GM18508 (cell line): ENCODE measurements at regions not wholly inside any gene's neighbourhood (a gene's known extent, or its start where the extent isn't known, plus 50 kb on each side); places are given as distances from the start of the nearest gene placed in this dataset.

Experiments
- ATAC-seq: cut with Tn5 transposase; IDR thresholded peaks from one replicate; pipeline ENCODE4 v1.9.1; 2021; ENCODE audit warnings: moderate number of reproducible peaks; ENCODE audit not compliant: insufficient read depth, unreplicated experiment

DNA sequence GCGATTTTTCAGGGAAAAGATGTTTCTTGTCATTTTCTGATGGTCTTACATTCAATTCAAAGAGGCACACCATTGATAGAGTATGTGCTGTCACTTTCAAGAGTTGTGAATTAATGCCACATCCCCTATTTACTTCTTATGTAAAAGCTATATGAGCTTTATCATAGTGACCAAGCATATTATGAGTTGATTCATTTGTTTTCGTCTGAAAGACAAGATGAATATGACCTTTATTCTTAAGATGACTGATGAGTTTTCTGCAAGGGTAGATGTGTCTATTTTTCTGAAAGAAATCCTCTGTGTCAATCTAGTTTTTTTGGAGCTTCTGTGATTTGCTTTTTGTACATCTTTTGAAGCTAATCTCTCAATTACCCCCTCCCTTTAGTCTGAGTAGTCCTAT is 676.3 kb upstream of the ARGLU1 start:
- no peak for ATAC-seq

DNA sequence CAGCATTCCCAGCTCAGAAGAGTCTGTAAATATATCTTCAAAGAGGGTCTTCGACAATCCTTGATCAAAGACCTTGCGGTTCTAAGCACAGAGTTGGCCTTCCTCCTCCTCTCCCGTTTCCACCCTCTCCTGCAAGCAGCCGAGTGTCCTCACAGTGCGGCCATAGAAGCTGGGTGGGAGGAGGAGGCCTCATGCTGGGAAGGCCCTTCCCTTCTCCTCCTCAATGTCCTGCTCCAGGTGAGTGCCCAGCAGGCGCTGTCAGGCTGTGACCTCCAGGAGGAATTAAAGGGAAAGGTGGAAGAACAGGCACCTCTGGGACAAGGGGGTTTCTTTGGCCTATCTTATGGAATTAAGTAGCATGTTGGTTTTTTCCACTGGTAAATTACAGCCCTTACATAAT is 674.2 kb upstream of the ARGLU1 start:
- no peak for ATAC-seq

DNA sequence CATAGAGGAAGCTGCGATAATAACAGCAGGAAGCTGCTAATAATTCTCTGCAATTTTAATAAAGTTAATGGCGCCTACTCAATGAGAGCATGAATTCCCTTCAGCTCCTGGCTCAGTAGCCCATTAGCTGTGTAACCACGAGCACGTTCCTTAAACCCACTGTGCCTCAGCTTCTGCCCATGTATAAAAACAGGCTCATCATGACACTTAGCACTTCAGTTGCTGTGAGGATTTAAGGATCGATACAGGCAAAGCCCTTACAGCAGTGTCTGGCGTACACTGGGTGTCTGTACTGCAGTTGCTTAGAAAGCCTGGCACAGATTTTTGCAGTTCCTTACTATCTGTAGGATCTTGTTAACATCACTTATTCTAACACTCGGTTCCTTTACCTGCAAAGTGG is 673.4 kb upstream of the ARGLU1 start:
- no peak for ATAC-seq

DNA sequence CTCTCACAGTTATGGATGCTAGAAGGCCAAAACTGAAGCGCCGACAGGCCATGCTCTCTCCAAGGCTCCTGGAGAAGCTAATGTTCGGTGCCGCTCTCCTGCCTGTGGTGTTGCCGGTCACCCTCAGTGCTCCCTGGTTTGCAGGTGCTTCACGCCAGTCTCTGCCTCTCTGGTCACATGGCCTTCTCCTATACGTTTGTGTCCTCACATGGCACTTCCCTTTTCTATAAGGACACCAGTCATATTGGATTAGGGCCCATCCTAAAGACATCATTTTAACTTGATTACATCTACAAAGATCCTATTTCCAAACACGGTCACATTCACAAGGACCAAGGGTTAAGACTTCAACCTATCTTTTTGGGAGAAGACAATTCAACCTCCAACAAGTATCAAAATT is 671.3 kb upstream of the ARGLU1 start:
- ATAC-seq, result no peak

DNA sequence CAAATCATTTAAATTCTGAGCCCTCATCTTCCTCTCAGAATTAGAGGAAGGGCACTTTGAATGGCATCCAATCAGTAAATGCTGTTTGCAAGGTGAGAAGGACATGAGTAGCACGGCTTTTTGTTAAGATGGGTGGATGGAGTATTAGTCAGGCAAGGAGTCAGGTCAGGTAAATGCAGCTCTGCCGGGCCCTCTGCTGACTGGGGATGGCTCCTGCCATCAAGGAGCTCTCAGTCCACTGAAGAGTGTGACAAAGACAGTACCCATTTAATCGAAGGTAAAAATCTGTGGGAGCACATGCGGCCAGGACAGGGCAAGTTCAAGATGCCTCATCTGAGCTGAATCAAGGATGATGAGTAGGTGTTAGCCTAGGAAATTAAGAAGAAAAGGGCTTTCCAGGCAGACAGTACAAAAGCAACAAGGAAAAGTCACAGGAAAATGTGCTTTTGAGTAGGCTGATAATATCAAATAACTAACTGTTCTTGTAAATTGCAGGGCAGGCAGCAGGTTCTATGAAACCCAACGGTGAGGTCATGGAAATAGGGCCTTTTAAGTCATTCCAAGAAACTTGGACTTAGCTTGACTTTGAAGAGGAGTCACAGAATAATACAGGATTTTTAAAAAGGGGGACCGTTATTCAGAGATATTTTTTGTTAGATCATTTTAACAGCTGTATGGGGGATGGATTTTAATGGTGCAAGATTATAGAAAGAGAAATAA is 670.5 kb upstream of the ARGLU1 start:
- ATAC-seq, result no peak

DNA sequence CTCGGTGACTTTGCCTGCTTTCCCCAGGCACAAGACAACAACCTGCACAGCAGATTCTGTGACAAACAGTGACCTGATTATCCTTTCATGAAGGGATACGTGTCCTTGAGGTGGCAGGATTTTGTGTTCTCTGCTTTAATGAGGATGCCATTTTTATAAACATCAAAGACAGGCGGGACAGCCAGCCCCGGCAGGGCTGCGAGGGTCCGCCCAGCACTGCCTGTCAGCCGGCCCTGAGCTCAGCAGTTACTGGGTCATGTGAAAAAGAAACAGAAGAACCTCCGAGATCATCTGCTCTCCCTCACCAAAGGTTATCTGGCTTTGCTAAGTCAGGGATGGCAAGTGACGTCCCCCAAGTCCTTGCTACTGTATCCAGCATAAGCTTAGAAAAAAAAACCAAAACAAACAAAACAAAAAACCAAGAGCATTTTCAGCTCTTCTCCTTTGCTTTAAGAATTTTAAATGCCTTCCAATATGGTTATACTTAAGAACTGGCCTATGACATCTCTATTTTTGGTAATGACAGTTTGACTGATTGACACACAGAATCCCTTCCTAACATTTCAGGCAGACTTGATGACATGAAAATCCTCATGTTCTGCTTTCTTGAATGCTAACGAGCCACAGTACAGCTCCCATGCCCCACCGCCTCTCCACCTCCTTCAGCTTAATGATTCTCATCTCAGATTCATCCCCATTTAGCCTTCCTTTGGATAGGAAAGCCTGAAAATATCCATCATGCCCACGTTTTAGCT is 666.6 kb upstream of the ARGLU1 start:
- no peak for ATAC-seq

DNA sequence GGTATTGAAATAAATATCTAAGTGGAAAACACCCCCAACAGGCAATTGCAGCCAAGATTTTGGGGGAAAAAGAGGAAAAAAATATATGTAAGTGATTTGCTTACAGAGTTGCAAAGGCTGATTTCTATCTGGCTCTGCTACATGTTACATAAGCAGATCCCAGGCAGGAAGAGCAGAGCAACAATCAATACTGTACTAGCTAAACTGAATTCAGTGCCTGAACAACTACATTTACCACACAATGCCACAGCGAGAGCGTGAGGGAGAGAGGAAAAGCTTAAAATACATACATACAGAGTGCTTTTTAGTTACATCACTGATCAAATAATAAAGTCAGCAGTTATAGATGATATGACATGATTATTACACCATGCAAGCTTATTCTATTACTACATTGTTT is 665.6 kb upstream of the ARGLU1 start:
- ATAC-seq, result no peak

DNA sequence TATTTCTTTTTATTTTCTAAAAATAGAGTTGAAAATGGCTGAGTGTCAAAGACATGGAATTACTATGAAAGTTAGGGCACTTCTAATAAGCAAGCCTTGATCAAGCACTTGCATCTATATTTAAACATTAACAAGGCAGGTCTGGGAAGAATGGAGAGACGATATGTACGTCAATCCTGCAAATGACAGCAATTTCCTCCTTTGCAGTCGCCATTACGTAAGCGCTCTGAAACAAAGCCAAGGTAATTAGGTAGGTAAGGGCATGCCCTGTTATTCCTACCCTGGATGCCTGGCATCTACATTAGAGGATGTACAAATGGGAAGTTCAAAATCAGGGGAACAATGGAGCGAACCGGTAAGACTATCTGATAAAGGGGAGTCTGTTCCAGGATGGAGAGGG is 664.0 kb upstream of the ARGLU1 start:
- no peak for ATAC-seq

DNA sequence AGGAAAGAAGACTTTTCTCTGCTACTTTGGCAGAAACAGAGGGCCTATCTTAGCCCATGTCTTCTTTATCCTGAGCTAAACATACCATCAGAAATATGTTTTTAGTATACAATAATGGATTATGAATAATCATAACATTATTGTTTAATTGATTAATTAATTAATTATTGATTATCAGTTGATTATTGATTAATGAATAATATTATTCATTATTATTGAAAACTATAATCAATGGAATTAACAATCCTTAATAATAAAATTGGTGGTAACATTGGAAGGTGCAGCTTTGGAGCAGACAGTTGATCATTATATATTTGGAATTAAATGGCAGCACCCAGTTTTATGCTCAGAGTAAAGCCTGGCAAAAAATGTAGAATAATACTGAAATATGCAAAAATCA is 655.9 kb upstream of the ARGLU1 start:
- ATAC-seq, result no peak

DNA sequence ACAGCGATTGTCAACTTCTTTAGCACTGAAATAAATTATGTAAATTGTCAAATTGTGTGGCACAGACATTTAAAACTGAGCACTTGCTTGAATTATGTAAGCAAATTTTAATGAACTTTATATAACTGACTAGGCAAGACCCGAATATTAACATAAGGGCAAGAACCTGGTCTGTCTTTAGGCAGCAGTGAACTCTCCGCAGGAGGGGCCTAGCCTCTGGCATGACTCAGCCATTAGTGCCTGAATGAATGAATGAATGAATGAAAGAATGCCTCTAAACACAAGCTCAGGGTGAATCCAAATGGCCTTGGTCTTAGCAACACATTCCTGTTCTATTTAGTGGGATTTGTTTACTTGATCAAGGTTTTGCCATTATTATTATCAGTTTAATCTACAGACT is 654.7 kb upstream of the ARGLU1 start:
- ATAC-seq, result no peak

DNA sequence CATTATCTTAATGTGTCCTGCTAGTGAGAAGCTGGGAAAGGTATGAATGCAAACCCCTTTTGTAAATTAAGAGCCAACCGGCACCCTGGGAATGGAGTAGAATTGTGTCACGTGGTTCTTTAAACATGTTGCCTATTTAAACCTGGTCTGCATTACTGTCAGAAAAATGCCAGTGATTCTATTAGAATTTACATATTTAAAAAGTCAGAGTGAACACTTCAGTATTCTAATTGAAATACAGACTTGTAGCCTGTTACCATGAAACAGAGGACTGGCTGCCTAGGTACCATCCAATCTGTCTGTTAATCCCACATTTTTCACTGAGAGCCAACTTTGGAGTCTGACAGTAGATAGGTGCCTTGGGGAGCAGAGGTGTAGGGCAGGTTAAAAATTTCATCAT is 652.3 kb upstream of the ARGLU1 start:
- ATAC-seq, result no peak

DNA sequence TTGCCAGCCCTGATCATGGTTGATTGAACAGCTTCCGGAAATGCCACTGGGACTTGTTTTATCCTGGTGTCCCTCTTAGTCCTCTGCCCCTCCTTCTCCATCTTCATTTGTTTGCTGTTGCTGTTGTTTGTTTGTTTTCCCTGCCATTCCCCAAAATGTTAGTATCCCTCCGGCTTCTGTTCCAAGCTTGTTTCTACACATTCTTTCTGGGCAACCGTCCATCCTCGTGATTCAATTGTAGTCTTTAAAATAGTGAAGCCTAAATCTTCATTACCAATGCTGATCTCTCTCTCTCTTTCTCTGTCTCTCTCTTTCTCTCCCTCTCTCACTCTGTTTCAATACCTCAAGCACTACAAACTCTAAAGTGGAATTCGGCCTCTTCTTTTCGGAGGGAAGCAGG is 649.3 kb upstream of the ARGLU1 start:
- no peak for ATAC-seq

DNA sequence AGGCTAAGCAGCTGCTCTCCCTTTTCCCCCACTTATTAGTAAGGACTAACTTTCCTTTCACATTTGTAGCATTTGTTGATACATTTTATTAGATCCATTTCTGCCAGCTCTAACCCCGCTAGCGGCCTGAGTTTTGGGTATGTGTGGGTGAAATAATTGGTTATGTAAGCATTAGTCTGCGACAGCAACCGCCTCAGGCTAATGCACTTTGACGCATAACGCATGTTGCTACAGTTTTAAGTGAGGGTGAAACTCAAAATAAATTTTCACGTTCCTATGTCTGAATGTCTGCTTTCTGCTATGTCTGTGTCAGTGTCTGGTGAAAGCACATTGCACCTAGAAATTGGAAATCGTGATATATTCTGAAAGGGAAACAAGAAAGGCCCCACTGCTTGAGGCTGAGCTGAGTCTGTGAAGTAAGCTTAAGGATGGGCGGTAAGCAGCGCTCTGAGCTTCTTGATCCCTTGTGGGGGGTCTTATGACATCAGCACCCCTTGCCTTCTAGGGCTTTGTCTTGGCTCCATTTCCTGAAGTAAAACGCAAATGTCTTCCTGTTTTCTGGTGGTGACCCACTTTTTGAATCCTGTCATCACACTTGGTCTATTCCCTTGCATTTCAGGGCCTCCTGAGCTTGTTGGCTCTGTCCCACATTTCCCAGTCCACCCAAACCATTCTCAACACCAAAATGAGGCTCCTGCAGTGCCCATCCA is 648.3 kb upstream of the ARGLU1 start:
- ATAC-seq, result no peak

DNA sequence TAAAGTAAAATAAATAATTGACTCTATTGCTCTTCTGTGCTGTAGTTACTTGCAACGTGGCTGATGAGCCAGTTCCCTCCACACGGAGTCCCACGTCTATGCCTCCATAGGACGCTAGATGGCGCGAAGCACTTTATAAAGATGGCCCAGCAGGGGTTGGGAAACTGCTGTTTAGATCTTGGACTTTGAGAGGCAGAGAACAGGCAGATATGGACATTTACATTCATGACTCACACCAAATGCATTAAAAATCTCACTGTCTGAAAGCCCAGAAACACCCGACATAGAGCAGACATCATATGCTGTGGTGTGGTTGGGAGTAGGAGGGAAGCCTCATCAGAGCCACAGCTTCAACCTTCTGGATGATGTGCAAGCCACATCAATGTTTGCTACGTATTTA is 643.1 kb upstream of the ARGLU1 start:
- ATAC-seq, result peak; percentile 90

DNA sequence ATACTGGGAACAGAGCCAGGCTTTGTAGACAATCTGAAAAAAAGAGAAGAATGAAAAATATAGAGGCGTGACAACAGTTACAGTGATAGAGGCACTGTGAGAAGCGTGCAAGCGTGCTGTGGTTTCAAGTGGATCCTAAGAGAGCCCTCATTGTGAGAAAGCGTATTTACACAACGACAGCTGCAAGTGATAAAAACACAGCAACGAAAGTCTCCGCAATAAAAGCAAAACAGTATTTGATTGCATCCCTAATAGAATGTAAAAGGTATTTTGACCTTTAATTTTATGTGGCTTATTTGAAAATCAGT is 642.7 kb upstream of the ARGLU1 start:
- no peak for ATAC-seq

DNA sequence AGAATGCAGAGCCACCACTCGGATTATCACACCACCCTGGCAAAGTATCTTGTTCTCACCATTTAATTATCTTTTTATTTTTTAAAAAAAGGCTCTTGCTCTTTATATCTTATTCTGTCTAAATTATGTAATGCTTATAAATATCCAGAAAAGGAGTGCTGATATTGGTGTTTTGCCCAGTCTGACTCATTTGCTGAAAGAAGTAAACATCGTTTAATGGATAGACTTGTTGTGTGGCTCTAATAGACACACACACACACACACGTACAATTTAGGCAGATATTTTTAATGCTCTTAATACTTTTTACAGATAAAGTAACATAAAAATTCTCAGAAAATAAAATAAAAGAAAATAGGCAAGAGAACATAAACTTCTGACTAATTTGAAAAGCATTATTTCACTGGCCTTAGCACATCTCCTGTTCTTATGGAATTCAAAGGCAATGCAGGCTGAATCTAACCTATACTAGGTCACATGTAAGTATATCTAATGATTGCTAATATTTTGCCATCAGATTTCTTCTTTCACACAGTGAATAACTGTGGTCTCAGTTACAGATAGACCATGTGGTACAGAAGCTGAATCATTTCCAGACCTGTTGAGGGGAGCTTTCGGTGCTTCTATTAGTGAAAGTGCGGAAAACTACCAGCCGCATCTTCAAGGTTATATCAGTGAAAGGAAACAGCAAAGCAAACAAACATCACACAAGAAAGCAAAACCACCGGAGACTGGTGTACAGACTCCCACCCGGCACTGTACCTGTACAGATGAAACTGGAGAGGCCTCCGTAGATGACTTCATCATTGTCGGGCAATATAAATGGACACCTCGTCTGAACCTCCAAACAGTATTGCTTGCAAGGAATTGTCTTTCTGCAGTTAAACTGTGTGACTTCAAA is 642.1 kb upstream of the ARGLU1 start:
- ATAC-seq, result no peak

DNA sequence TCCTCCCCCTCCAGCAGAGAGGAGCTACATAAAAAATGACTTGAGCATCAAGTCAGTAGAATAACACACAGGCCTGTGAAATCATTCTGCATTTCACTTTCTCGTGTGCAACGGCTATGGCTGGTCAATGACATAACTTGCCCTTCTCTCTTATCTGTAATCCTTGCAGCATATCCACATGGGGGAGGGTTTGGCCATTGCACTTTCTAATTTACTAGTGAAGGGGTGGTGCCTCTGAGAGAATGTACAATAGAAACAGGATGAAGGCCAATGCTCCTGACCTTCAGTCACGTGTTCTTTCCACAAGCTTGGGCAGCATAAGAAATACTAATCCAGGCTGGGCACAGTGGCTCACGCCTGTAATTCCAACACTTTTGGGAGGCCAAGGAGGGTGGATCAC is 641.0 kb upstream of the ARGLU1 start:
- no peak for ATAC-seq

DNA sequence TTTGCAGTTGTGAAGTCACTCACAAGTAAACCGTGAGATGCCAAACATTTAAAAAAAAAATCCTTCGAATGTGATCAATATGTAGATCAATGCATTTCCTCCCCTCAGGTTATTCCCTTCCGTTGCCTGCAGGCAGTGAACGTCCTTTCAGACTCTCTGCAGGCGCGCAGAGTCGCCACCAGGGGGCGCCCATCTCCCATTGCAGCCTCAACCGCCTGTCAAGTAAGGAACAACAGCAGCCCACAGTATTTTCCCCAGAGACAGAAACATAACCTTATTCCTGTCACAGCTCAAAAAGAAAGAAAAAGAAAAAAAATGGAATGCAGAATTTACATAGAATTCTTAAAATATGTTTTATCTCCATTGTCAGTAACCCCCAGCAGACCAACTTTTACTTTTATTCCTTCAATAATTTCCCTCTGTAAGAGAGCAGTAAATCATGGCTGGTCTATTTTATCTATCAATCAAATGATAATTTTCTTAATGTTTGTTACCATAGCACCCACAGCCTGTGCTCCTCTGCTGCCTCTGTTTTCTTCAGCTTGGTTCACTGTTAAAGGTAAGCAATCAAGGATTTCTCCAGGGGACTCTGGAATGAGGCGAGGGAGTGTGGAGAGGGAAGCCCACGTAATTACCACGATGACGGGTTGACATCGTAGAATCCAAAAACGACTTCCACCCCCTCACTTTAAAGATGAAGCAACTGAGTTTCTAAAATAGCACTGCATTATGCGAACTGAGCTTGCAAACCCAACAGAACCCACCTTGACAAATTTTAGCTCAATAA is 637.6 kb upstream of the ARGLU1 start:
- ATAC-seq, result peak; percentile 71

DNA sequence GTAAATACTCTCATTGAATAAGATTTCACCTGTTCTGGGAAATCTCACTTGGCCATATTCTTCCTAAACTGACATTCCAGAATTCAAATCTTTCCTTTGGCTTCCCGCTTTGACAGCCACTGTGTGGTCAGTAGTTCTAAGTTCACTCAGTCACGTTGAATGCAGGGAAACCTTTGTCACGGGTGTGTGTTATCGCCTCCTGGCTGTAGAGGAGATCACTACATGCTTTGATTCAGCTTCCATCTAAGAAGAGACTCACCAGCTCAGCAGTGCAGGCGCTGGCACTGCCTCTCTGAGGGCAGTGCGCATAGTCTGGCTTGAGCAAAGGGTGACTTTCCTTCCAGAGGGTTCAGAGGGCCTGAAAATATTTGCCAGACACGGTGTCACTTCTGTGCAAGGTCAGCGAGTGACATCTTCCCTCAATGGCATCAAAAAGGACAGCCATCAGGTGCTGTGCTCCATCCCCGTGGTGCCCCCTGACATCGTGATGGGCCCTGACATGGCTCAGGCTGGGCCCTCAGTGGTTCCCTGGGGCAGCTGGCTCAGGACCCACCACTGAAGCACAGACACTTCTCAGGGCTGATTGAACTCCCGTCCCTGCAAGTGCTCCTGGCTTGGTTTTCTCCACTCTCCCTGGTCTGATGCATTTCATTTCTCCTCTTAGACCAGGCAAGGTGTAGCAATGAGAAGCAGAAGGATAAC is 635.4 kb upstream of the ARGLU1 start:
- ATAC-seq, result no peak
